Neural progenitor cell (in vitro differentiated cells): ENCODE measurements at regions not wholly inside any gene's neighbourhood (a gene's known extent, or its start where the extent isn't known, plus 50 kb on each side); places are given as distances from the start of the nearest gene placed in this dataset.
"Not testable (repeated sequence)": the region's sequence is repeated elsewhere in the genome, so short reads cannot be mapped to it uniquely, and the experiment has no call there.

Experiments
- DNase-seq: peaks from one replicate; pipeline ENCODE4 v3.0.0-alpha.2; 2016; ENCODE audit warnings: low spot score
- H2AFZ ChIP-seq: fragments of 200-600 bp; sonication (generic); replicated peaks from 2 replicates; pipeline ENCODE4 v1.6.1; 2016; ENCODE audit warnings: antibody characterized with exemption
- H3F3A ChIP-seq: fragments of 200-600 bp; sonication (generic); 2 replicates; pipeline ENCODE4 v1.6.1; 2016; ENCODE audit warnings: antibody characterized with exemption, low read depth
- H3K27ac ChIP-seq: fragments of 200-600 bp; sonication (generic); 2 replicates; pipeline ENCODE4 v1.5.1; 2016; ENCODE audit warnings: mild to moderate bottlenecking
- H3K27me3 ChIP-seq: fragments of 200-600 bp; sonication (generic); 2 replicates; pipeline ENCODE4 v1.6.1; 2016; ENCODE audit warnings: mild to moderate bottlenecking, moderate library complexity
- H3K36me3 ChIP-seq: fragments of 200-600 bp; sonication (generic); 2 replicates; pipeline ENCODE4 v1.5.1; 2016
- H3K4me1 ChIP-seq: fragments of 200-600 bp; sonication (generic); 2 replicates; pipeline ENCODE4 v1.6.1; 2016; ENCODE audit warnings: mixed run types
- H3K4me2 ChIP-seq: fragments of 200-600 bp; sonication (generic); 2 replicates; pipeline ENCODE4 v1.6.1; 2016
- H3K4me3 ChIP-seq: fragments of 200-600 bp; sonication (generic); 2 replicates; pipeline ENCODE4 v1.5.1; 2016
- H3K79me2 ChIP-seq: fragments of 200-600 bp; sonication (generic); 2 replicates; pipeline ENCODE4 v1.6.1; 2016; ENCODE audit warnings: low read depth
- H3K9ac ChIP-seq: fragments of 200-600 bp; sonication (generic); 2 replicates; pipeline ENCODE4 v1.6.1; 2016
- H3K9me3 ChIP-seq: fragments of 200-600 bp; sonication (generic); 2 replicates; pipeline ENCODE4 v1.5.1; 2016; ENCODE audit warnings: low read depth
- H4K20me1 ChIP-seq: fragments of 200-600 bp; sonication (generic); 2 replicates; pipeline ENCODE4 v1.6.1; 2016; ENCODE audit warnings: low read depth
- H3K27ac Mint-ChIP-seq: 3 replicates; pipeline ENCODE4 v1.8.0; 2021; ENCODE audit warnings: mixed read lengths
- H3K27me3 Mint-ChIP-seq: 2 replicates; pipeline ENCODE4 v1.8.0; 2022; ENCODE audit warnings: low read depth, mild to moderate bottlenecking, inconsistent platforms, moderate library complexity, mixed read lengths; ENCODE audit not compliant: insufficient read depth
- H3K36me3 Mint-ChIP-seq: 3 replicates; pipeline ENCODE4 v1.8.0; 2021; ENCODE audit warnings: mixed read lengths
- H3K4me1 Mint-ChIP-seq: 3 replicates; pipeline ENCODE4 v1.8.0; 2021; ENCODE audit warnings: mixed read lengths
- H3K4me3 Mint-ChIP-seq: 3 replicates; pipeline ENCODE4 v1.8.0; 2021; ENCODE audit warnings: mild to moderate bottlenecking, moderate library complexity, mixed read lengths
- H3K9me3 Mint-ChIP-seq: 3 replicates; pipeline ENCODE4 v1.8.0; 2020; ENCODE audit warnings: mixed read lengths
- EZH2 ChIP-seq: fragments of 200-600 bp; sonication (generic); IDR thresholded peaks from 2 replicates; pipeline ENCODE4 v1.6.1; 2017; ENCODE audit warnings: antibody characterized with exemption, mild to moderate bottlenecking, moderate library complexity
- EZH2phosphoT487 ChIP-seq: fragments of 200-600 bp; sonication (generic); IDR thresholded peaks from 2 replicates; pipeline ENCODE4 v1.6.1; 2017; ENCODE audit warnings: antibody characterized with exemption
- TF ChIP-seq, protein P1 (sequence below): fragments of 200-600 bp; sonication (generic); IDR thresholded peaks from 2 replicates; pipeline ENCODE4 v1.5.1; 2017; ENCODE audit warnings: antibody characterized with exemption, mild to moderate bottlenecking

DNA sequence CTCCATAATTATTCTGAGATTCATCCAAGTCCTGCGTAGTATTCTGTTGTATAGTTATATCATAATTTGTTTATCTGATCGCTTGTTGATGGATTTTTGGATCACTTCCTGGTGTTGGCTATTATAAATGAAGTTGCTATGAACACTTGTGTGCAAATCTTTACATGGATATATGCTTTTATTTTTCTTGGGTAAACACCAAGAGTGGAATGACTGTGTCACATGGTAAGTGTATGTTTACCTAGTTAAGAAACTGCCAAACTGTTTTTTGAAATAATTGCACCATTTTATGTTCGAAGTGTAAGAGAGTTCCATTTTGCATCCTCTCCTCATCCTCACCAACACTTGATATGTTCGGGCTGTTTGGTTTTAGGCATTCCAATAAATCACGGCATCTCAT lies 360.4 kb upstream of the FRG2C start:
- H3K9me3 Mint-ChIP-seq = peaks cover under 1% of the 10 kb centered on the region
- Histone ChIP-seq H3K79me2 (no peaks in the 10 kb centered on the region), H3K4me3 (no peak overlapping the region), H4K20me1 (no peaks in the 10 kb centered on the region), H3K9ac (no peak overlapping the region), H3K36me3 (no peaks in the 10 kb centered on the region), H3K9me3 (no peaks in the 10 kb centered on the region), H3F3A (no peaks in the 10 kb centered on the region), H3K4me2 (no peak overlapping the region), H2AFZ (no peak overlapping the region), H3K27ac (no peak overlapping the region), H3K27me3 (no peaks in the 10 kb centered on the region), H3K4me1 (no peaks in the 10 kb centered on the region)
- no peaks in the 10 kb centered on the region for H3K4me1 Mint-ChIP-seq
- DNase-seq = no peak
- H3K27ac Mint-ChIP-seq = no peak overlapping the region
- H3K27me3 Mint-ChIP-seq = peaks cover 2% of the 10 kb centered on the region
- no peak overlapping the region for H3K4me3 Mint-ChIP-seq
- H3K36me3 Mint-ChIP-seq = no peaks in the 10 kb centered on the region
- TF ChIP-seq EZH2 (no peak), EZH2phosphoT487 (no peak)
- TF ChIP-seq, protein P1, sequence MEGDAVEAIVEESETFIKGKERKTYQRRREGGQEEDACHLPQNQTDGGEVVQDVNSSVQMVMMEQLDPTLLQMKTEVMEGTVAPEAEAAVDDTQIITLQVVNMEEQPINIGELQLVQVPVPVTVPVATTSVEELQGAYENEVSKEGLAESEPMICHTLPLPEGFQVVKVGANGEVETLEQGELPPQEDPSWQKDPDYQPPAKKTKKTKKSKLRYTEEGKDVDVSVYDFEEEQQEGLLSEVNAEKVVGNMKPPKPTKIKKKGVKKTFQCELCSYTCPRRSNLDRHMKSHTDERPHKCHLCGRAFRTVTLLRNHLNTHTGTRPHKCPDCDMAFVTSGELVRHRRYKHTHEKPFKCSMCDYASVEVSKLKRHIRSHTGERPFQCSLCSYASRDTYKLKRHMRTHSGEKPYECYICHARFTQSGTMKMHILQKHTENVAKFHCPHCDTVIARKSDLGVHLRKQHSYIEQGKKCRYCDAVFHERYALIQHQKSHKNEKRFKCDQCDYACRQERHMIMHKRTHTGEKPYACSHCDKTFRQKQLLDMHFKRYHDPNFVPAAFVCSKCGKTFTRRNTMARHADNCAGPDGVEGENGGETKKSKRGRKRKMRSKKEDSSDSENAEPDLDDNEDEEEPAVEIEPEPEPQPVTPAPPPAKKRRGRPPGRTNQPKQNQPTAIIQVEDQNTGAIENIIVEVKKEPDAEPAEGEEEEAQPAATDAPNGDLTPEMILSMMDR = no peak

DNA sequence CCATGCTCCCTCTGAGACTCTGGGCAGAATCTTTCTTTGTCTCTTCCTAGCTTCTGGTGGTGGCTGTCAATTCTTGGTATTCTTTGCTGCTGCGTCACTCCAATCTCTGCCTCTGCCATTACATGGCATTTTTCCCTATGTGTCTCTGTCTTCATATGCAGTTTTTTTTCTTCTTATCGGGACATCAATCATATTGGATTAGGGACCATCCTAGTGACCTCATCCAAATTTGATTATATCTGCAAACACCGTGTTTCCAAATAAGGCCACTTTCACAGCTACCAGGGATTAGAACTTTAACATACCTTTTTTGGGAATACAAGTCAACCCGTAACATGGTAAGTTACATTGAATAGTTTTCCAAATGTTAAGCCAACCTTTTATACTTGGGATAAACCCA lies 358.2 kb upstream of the FRG2C start:
- Histone ChIP-seq H3K4me1 (no peaks in the 10 kb centered on the region), H2AFZ (no peak overlapping the region), H3K36me3 (no peaks in the 10 kb centered on the region), H4K20me1 (no peaks in the 10 kb centered on the region), H3K4me3 (no peak overlapping the region), H3K4me2 (no peak overlapping the region), H3K27ac (no peak overlapping the region), H3K79me2 (no peaks in the 10 kb centered on the region), H3K27me3 (no peaks in the 10 kb centered on the region), H3K9me3 (no peaks in the 10 kb centered on the region), H3K9ac (no peak overlapping the region), H3F3A (no peaks in the 10 kb centered on the region)
- TF ChIP-seq EZH2 (no peak), EZH2phosphoT487 (no peak)
- TF ChIP-seq, protein P1 = no peak
- Mint-ChIP-seq H3K4me1 (no peaks in the 10 kb centered on the region), H3K4me3 (no peak overlapping the region), H3K36me3 (no peaks in the 10 kb centered on the region), H3K9me3 (no peaks in the 10 kb centered on the region), H3K27me3 (no peaks in the 10 kb centered on the region), H3K27ac (no peak overlapping the region)
- no peak for DNase-seq

DNA sequence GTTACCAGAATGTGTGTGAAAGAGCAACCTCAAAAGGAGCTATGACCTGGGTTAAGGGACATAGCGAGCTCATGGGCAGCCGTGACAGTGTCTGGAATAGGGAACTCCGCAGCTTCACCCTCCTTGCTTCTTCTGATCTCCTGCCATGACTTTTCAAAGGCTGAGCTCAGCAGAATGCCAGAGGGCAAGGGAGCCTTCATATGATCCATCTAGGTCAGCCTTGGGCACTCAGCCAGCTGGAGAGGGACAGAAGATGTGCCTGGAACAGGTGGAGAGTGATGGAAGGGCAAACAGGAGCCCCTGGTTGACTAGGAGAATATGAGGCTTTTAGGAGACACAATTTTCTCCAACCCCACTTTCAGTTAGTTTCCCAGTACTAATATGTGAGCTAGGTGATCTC lies 352.8 kb upstream of the FRG2C start:
- H3K4me3 ChIP-seq, H3F3A ChIP-seq, H3K27me3 Mint-ChIP-seq, DNase-seq, H4K20me1 ChIP-seq, H3K27ac ChIP-seq, H2AFZ ChIP-seq, H3K9me3 ChIP-seq, H3K9ac ChIP-seq, H3K4me1 ChIP-seq, H3K4me1 Mint-ChIP-seq, H3K36me3 ChIP-seq, H3K4me2 ChIP-seq, H3K27ac Mint-ChIP-seq, H3K79me2 ChIP-seq, H3K36me3 Mint-ChIP-seq, H3K27me3 ChIP-seq, H3K4me3 Mint-ChIP-seq, H3K9me3 Mint-ChIP-seq: not testable (repeated sequence)

DNA sequence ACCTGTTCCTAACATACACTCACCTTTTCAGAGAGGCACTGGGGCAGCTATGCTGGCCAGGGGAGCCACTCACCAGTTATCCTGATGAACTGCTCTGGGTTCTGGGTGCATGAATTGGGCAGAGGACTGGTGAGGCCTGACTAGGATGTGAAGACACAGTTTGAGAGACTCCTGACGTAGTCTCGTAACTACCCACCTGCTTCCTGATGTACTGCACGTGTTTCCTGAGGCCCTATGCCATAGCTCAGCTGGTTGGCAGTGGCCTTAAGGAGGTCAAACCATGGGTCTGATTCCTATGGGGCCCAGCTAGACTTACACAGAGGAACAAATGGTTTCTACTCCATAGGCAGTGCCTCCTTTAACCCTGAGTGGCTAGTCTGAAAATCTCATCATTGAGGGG lies 351.7 kb upstream of the FRG2C start:
- not testable (repeated sequence) for H4K20me1 ChIP-seq, H3K27ac Mint-ChIP-seq, H2AFZ ChIP-seq, H3F3A ChIP-seq, H3K9me3 Mint-ChIP-seq, H3K4me1 Mint-ChIP-seq, H3K27me3 ChIP-seq, H3K9me3 ChIP-seq, H3K27ac ChIP-seq, H3K4me1 ChIP-seq, H3K4me3 ChIP-seq, H3K4me2 ChIP-seq, DNase-seq, H3K4me3 Mint-ChIP-seq, H3K9ac ChIP-seq, H3K36me3 Mint-ChIP-seq, H3K36me3 ChIP-seq, H3K27me3 Mint-ChIP-seq, H3K79me2 ChIP-seq

DNA sequence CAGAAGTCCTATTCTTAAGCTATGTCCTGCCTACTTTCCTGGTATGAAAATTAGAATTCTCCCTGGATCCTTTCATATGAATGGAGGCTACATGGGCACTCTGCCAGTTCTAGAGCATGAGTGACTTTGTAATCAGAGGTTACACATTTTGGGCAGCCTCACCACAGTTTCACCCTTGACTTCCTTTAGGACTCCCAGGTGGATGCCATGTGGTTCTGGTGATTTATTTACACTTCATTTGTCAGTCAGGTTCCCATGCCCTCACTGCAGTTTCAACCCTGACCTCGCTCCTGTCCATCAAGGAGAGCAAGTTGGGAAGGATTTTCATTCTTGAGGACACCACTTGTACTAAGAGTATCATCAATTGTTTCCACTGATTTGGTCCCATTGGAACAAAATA lies 344.4 kb upstream of the FRG2C start:
- DNase-seq, H3K36me3 Mint-ChIP-seq, H3K36me3 ChIP-seq, H3K27me3 ChIP-seq, H3K9me3 Mint-ChIP-seq, H3K27me3 Mint-ChIP-seq, H3K4me2 ChIP-seq, H3K4me3 Mint-ChIP-seq, H2AFZ ChIP-seq, H3K27ac Mint-ChIP-seq, H4K20me1 ChIP-seq, H3K9ac ChIP-seq, H3K4me1 Mint-ChIP-seq, H3K4me1 ChIP-seq, H3K4me3 ChIP-seq, H3K79me2 ChIP-seq, H3F3A ChIP-seq, H3K9me3 ChIP-seq, H3K27ac ChIP-seq: not testable (repeated sequence)
